Hepatocyte (in vitro differentiated cells): ENCODE measurements at regions not wholly inside any gene's neighbourhood (a gene's known extent, or its start where the extent isn't known, plus 50 kb on each side); places are given as distances from the start of the nearest gene placed in this dataset.
A peak's percentile ranks its signal among the peaks of the same experiment; 100 is the strongest.

ENCODE experiments used
- DNase-seq: peaks from one replicate; pipeline ENCODE4 v3.0.0-alpha.2; 2016; ENCODE audit warnings: low spot score
- H2AFZ ChIP-seq: fragments of 200-600 bp; sonication (generic); 2 replicates; pipeline ENCODE4 v1.6.0; 2016; ENCODE audit warnings: antibody characterized with exemption, mild to moderate bottlenecking
- H3K27ac ChIP-seq: fragments of 200-600 bp; sonication (generic); 2 replicates; pipeline ENCODE4 v1.5.1; 2016; ENCODE audit warnings: mild to moderate bottlenecking
- H3K27me3 ChIP-seq: fragments of 200-600 bp; sonication (generic); 2 replicates; pipeline ENCODE4 v1.6.1; 2016
- H3K36me3 ChIP-seq: fragments of 200-600 bp; sonication (generic); replicated peaks from 2 replicates; pipeline ENCODE4 v1.5.1; 2016; ENCODE audit warnings: low read depth; ENCODE audit not compliant: insufficient read depth
- H3K4me1 ChIP-seq: fragments of 200-600 bp; sonication (generic); 2 replicates; pipeline ENCODE4 v1.5.1; 2016; ENCODE audit warnings: mild to moderate bottlenecking, moderate library complexity; ENCODE audit not compliant: insufficient read depth
- H3K4me2 ChIP-seq: fragments of 200-600 bp; sonication (generic); 2 replicates; pipeline ENCODE4 v1.6.0; 2016
- H3K4me3 ChIP-seq: fragments of 200-600 bp; sonication (generic); 2 replicates; pipeline ENCODE4 v1.5.1; 2016; ENCODE audit warnings: mild to moderate bottlenecking
- H3K79me2 ChIP-seq: fragments of 200-600 bp; sonication (generic); 2 replicates; pipeline ENCODE4 v1.6.0; 2017; ENCODE audit warnings: mild to moderate bottlenecking
- H3K9me2 ChIP-seq: fragments of 200-600 bp; sonication (generic); replicated peaks from 2 replicates; pipeline ENCODE4 v1.6.0; 2017; ENCODE audit warnings: mild to moderate bottlenecking; ENCODE audit not compliant: insufficient read depth
- H3K9me3 ChIP-seq: fragments of 200-600 bp; sonication (generic); 2 replicates; pipeline ENCODE4 v1.5.1; 2016; ENCODE audit warnings: low read depth, mild to moderate bottlenecking
- H4K20me1 ChIP-seq: fragments of 200-600 bp; sonication (generic); 2 replicates; pipeline ENCODE4 v1.6.0; 2016; ENCODE audit warnings: mild to moderate bottlenecking; ENCODE audit not compliant: insufficient read depth, poor library complexity, severe bottlenecking
- EZH2 ChIP-seq: fragments of 200-600 bp; sonication (generic); IDR thresholded peaks from 2 replicates; pipeline ENCODE4 v1.6.1; 2016; ENCODE audit warnings: antibody characterized with exemption, mild to moderate bottlenecking, borderline replicate concordance
- EZH2phosphoT487 ChIP-seq: fragments of 200-600 bp; sonication (generic); IDR thresholded peaks from one replicate; pipeline ENCODE4 v1.6.1; 2018; ENCODE audit warnings: antibody characterized with exemption, mild to moderate bottlenecking, low read depth, moderate library complexity; ENCODE audit not compliant: unreplicated experiment, severe bottlenecking
- WGBS: methylation state at CpG from one replicate; pipeline ENCODE4 v1.1.6; 2016; ENCODE audit warnings: low lambda C conversion rate; ENCODE audit errors: missing lambda C conversion rate; 5-methylcytosine and 5-hydroxymethylcytosine counted together
- TF ChIP-seq, protein P1 (sequence below): fragments of 200-600 bp; sonication (generic); IDR thresholded peaks from 2 replicates; pipeline ENCODE4 v1.5.1; 2016; ENCODE audit warnings: antibody characterized with exemption, mild to moderate bottlenecking; ENCODE audit not compliant: poor library complexity

GRCh38 chr5:74196233-74196632 is 444.3 kb downstream of the ENC1 start:
- WGBS = 97% methylated on average over 2 of the region's 2 CpGs
- H3K79me2 ChIP-seq = no peaks in the 10 kb centered on the region
- H3K9me3 ChIP-seq = no peaks in the 10 kb centered on the region
- H4K20me1 ChIP-seq = no peaks in the 10 kb centered on the region
- no peaks in the 10 kb centered on the region for H3K27me3 ChIP-seq
- no peaks in the 10 kb centered on the region for H3K36me3 ChIP-seq
- no peak overlapping the region for H3K4me2 ChIP-seq
- H3K9me2 ChIP-seq = no peaks in the 10 kb centered on the region
- H3K4me3 ChIP-seq = no peak overlapping the region
- DNase-seq = no peak
- H3K4me1 ChIP-seq = no peaks in the 10 kb centered on the region
- no peak overlapping the region for H3K27ac ChIP-seq
- TF ChIP-seq EZH2phosphoT487 = no peak
- TF ChIP-seq, protein P1, sequence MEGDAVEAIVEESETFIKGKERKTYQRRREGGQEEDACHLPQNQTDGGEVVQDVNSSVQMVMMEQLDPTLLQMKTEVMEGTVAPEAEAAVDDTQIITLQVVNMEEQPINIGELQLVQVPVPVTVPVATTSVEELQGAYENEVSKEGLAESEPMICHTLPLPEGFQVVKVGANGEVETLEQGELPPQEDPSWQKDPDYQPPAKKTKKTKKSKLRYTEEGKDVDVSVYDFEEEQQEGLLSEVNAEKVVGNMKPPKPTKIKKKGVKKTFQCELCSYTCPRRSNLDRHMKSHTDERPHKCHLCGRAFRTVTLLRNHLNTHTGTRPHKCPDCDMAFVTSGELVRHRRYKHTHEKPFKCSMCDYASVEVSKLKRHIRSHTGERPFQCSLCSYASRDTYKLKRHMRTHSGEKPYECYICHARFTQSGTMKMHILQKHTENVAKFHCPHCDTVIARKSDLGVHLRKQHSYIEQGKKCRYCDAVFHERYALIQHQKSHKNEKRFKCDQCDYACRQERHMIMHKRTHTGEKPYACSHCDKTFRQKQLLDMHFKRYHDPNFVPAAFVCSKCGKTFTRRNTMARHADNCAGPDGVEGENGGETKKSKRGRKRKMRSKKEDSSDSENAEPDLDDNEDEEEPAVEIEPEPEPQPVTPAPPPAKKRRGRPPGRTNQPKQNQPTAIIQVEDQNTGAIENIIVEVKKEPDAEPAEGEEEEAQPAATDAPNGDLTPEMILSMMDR = no peak
- no peak for TF ChIP-seq EZH2
- no peak overlapping the region for H2AFZ ChIP-seq

DNA sequence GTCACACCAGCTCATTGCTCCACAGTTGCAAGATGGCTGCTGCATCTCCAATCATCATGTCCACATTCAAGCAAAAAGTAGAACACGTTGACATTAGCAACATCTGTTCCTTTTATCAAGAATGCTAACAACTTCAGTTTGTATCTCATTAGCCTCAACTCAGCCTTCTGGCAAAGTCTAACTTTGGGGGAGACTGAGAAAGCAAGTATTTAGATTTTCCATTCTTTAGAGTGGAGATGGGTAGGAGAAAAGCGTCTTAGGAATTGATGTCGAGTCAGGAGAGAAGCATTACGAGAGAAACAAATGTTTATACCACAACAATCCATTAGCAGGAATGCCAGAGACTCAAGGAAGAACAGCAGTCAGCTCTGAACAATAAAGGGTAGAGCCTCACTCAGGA is 446.3 kb downstream of the ENC1 start:
- H3K4me1 ChIP-seq = no peaks in the 10 kb centered on the region
- H3K36me3 ChIP-seq = no peaks in the 10 kb centered on the region
- TF ChIP-seq EZH2 (no peak), EZH2phosphoT487 (no peak)
- TF ChIP-seq, protein P1 = no peak
- H3K4me2 ChIP-seq = no peak overlapping the region
- no peak overlapping the region for H3K27ac ChIP-seq
- H3K9me2 ChIP-seq = no peaks in the 10 kb centered on the region
- DNase-seq = no peak
- H3K9me3 ChIP-seq = no peaks in the 10 kb centered on the region
- H2AFZ ChIP-seq = no peak overlapping the region
- 68% methylated on average over 4 of the region's 4 CpGs for WGBS
- no peaks in the 10 kb centered on the region for H3K27me3 ChIP-seq
- H3K79me2 ChIP-seq = no peaks in the 10 kb centered on the region
- H4K20me1 ChIP-seq = no peaks in the 10 kb centered on the region
- no peak overlapping the region for H3K4me3 ChIP-seq

- H3K4me1 ChIP-seq = no peaks in the 10 kb centered on the region
- no peaks in the 10 kb centered on the region for H3K9me3 ChIP-seq
- H2AFZ ChIP-seq = no peak overlapping the region
- no peaks in the 10 kb centered on the region for H4K20me1 ChIP-seq
- H3K36me3 ChIP-seq = no peaks in the 10 kb centered on the region
- DNase-seq = peak; percentile 39
- H3K27me3 ChIP-seq = no peaks in the 10 kb centered on the region
- 76% methylated on average over 9 of the region's 9 CpGs for WGBS
- H3K4me3 ChIP-seq = no peak overlapping the region
- no peak overlapping the region for H3K4me2 ChIP-seq
- TF ChIP-seq EZH2phosphoT487 (no peak), EZH2 (no peak)
- TF ChIP-seq, protein P1 = no peak
- peak overlapping the region; percentile 56 for H3K27ac ChIP-seq
- H3K9me2 ChIP-seq = no peaks in the 10 kb centered on the region
- no peaks in the 10 kb centered on the region for H3K79me2 ChIP-seq
These were observed 447.8 kb downstream of the ENC1 start for GRCh38 chr5:74192606-74193299.
